ENCODE measurements at regions not wholly inside any gene's neighbourhood (a gene's known extent, or its start where the extent isn't known, plus 50 kb on each side); places are given as distances from the start of the nearest gene placed in this dataset.

GRCh38 chr7:52786174-52786573 lies 249.3 kb upstream of the POM121L12 start:
- TF ChIP-seq CTCF (IDR thresholded peaks at IDR 0.05) (no peak), POLR2AphosphoS5 (IDR thresholded peaks at IDR 0.05) (no peak), EP300 (IDR thresholded peaks at IDR 0.05) (no peak), POLR2A (IDR thresholded peaks at IDR 0.05) (no peak)
